SU-DHL-6 (cell line): ENCODE measurements at regions not wholly inside any gene's neighbourhood (a gene's known extent, or its start where the extent isn't known, plus 50 kb on each side); places are given as distances from the start of the nearest gene placed in this dataset.

Experiments used
- H2AFZ ChIP-seq: fragments of 200-600 bp; sonication (generic); 2 replicates; pipeline ENCODE4 v1.6.1; 2014; ENCODE audit warnings: low read depth, mild to moderate bottlenecking, moderate library complexity, mixed read lengths, antibody characterized with exemption, low read length; ENCODE audit not compliant: severe bottlenecking
- H3F3A ChIP-seq: fragments of 200-600 bp; shearing (Covaris generic); 2 replicates; pipeline ENCODE4 v1.6.0; 2016; ENCODE audit warnings: antibody characterized with exemption, mild to moderate bottlenecking; ENCODE audit not compliant: insufficient read depth
- H3K27ac ChIP-seq: fragments of 200-600 bp; sonication (generic); 2 replicates; pipeline ENCODE4 v1.5.1; 2016; ENCODE audit warnings: low read depth, mild to moderate bottlenecking, low read length, moderate library complexity, mixed read lengths
- H3K27me3 ChIP-seq: fragments of 200-600 bp; sonication (generic), shearing (Covaris generic); 2 replicates; pipeline ENCODE4 v1.6.0; 2014; ENCODE audit warnings: mild to moderate bottlenecking, low read length
- H3K36me3 ChIP-seq: fragments of 200-600 bp; sonication (generic); 2 replicates; pipeline ENCODE4 v1.6.1; 2014; ENCODE audit warnings: mild to moderate bottlenecking, low read length, mixed read lengths
- H3K4me2 ChIP-seq: fragments of 300-600, 200-600 bp; shearing (Covaris generic), sonication (generic); 2 replicates; pipeline ENCODE4 v1.6.0; 2014; ENCODE audit warnings: low read length, low read depth, mild to moderate bottlenecking; ENCODE audit not compliant: poor library complexity, severe bottlenecking
- H3K4me3 ChIP-seq: fragments of 200-600 bp; sonication (generic); 2 replicates; pipeline ENCODE4 v1.5.1; 2014; ENCODE audit warnings: antibody characterized with exemption, low read length, mild to moderate bottlenecking, mixed read lengths; ENCODE audit not compliant: insufficient read depth, poor library complexity, severe bottlenecking
- H3K79me2 ChIP-seq: fragments of 200-600 bp; sonication (generic); 2 replicates; pipeline ENCODE4 v1.6.1; 2014; ENCODE audit warnings: mild to moderate bottlenecking, low read length, moderate library complexity; ENCODE audit not compliant: insufficient read depth
- H3K9ac ChIP-seq: fragments of 200-600 bp; sonication (generic); 2 replicates; pipeline ENCODE4 v1.7.0; 2014; ENCODE audit warnings: mild to moderate bottlenecking, low read length
- H3K9me2 ChIP-seq: fragments of 200-600 bp; sonication (generic); replicated peaks from 2 replicates; pipeline ENCODE4 v1.6.1; 2014; ENCODE audit warnings: low read length; ENCODE audit not compliant: insufficient read depth
- H3K9me3 ChIP-seq: fragments of 200-600 bp; sonication (generic); 2 replicates; pipeline ENCODE4 v1.6.1; 2014; ENCODE audit warnings: low read length, mixed read lengths; ENCODE audit not compliant: insufficient read depth
- H4K20me1 ChIP-seq: fragments of 200-600 bp; sonication (generic); 2 replicates; pipeline ENCODE4 v1.6.1; 2014; ENCODE audit warnings: low read depth, mild to moderate bottlenecking, antibody characterized with exemption, low read length, moderate library complexity, mixed read lengths
- EZH2phosphoT487 ChIP-seq: fragments of 200-600 bp; sonication (generic), shearing (Covaris generic); conservative IDR thresholded peaks from 2 replicates; pipeline ENCODE4 v1.6.1; 2018; ENCODE audit warnings: mild to moderate bottlenecking, antibody characterized with exemption, low read length, moderate library complexity, mixed read lengths
- TF ChIP-seq, protein P1 (sequence below): fragments of 200-600 bp; sonication (generic); IDR thresholded peaks from one replicate; pipeline ENCODE4 v1.5.1; 2017; ENCODE audit warnings: antibody characterized with exemption, mild to moderate bottlenecking, low read length, moderate library complexity; ENCODE audit not compliant: insufficient read depth, poor library complexity, severe bottlenecking

DNA sequence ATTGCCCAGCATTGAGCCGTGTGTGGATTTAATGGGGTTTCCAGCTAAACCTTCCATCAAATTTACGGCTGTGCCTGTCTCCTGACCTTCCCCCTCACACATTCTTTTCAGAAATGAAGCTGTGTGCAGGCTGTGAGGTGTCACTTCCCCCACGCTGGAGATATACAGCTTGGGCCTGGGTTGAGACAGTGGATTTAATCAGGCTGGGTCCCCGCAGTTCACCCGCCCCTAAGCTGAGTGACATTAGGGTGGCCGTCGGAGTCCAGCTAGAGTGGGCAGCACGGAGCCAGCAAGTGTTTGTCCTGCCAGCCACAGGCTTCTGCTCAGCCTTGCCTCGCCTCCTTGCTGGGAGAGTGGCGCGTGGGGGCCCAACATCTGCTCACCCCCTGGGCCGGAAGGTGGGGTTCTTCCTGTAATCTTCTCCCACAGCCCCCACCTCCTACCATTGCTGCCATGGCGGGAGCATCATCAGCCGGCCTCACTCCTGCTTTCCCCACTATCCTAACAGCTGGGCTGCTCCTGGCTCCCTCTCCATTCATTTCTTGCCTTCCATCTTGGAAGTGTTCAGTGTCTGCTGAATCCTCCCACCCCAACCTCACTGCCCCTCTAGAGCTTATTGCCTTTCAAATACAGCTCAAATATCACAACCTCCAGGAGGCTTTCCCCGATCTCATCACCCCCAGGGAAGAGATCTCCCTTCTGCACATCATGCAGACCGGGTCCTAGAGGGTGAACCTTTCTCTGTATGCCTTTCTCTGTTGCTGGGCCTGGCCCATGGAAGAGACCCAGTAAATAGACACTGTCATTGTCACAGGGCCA lies 149.0 kb downstream of the GLI2 start:
- Histone ChIP-seq H3K4me3 (no peak overlapping the region), H3K9me2 (no peaks in the 10 kb centered on the region), H3K9me3 (no peaks in the 10 kb centered on the region), H3K27ac (no peak overlapping the region), H3F3A (no peaks in the 10 kb centered on the region), H3K9ac (no peak overlapping the region), H3K27me3 (no peaks in the 10 kb centered on the region), H3K4me2 (no peak overlapping the region), H2AFZ (no peak overlapping the region), H4K20me1 (no peaks in the 10 kb centered on the region), H3K79me2 (no peaks in the 10 kb centered on the region), H3K36me3 (no peaks in the 10 kb centered on the region)
- TF ChIP-seq EZH2phosphoT487: no peak
- TF ChIP-seq, protein P1, sequence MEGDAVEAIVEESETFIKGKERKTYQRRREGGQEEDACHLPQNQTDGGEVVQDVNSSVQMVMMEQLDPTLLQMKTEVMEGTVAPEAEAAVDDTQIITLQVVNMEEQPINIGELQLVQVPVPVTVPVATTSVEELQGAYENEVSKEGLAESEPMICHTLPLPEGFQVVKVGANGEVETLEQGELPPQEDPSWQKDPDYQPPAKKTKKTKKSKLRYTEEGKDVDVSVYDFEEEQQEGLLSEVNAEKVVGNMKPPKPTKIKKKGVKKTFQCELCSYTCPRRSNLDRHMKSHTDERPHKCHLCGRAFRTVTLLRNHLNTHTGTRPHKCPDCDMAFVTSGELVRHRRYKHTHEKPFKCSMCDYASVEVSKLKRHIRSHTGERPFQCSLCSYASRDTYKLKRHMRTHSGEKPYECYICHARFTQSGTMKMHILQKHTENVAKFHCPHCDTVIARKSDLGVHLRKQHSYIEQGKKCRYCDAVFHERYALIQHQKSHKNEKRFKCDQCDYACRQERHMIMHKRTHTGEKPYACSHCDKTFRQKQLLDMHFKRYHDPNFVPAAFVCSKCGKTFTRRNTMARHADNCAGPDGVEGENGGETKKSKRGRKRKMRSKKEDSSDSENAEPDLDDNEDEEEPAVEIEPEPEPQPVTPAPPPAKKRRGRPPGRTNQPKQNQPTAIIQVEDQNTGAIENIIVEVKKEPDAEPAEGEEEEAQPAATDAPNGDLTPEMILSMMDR: no peak

- H3K79me2 ChIP-seq: no peaks in the 10 kb centered on the region
- H3K4me2 ChIP-seq: no peak overlapping the region
- H3K27me3 ChIP-seq: no peaks in the 10 kb centered on the region
- H2AFZ ChIP-seq: no peak overlapping the region
- H4K20me1 ChIP-seq: no peaks in the 10 kb centered on the region
- H3F3A ChIP-seq: no peaks in the 10 kb centered on the region
- no peaks in the 10 kb centered on the region for H3K9me2 ChIP-seq
- H3K36me3 ChIP-seq: no peaks in the 10 kb centered on the region
- TF ChIP-seq EZH2phosphoT487: no peak
- H3K9me3 ChIP-seq: no peaks in the 10 kb centered on the region
- H3K4me3 ChIP-seq: no peak overlapping the region
- H3K27ac ChIP-seq: no peak overlapping the region
- H3K9ac ChIP-seq: no peak overlapping the region
Measured at GRCh38 chr2:120885321-120885720, 149.7 kb downstream of the GLI2 start.

DNA sequence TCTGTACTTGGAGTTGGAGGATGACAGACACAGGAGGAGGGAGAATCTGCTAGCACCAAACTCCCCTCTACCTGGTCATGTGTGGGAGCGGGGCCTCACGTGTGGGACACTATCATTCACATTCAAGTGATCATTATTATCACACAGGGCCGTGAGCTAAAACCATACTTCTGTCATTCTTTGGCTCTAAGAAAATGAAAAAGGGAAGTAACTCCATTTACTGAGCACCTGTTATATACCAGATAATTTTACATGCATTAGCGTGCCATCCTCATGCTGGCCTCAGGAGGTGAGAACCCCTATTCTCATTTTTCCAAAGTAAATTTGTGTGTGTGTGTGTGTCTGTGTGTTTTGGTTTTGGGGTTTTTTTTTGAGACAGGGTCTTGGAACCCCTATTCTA lies 150.1 kb downstream of the GLI2 start:
- Histone ChIP-seq H3K9me2 (no peaks in the 10 kb centered on the region), H3K4me3 (no peak overlapping the region), H3K27me3 (no peaks in the 10 kb centered on the region), H4K20me1 (no peaks in the 10 kb centered on the region), H3F3A (no peaks in the 10 kb centered on the region), H3K4me2 (no peak overlapping the region), H2AFZ (no peak overlapping the region), H3K9ac (no peak overlapping the region), H3K9me3 (no peaks in the 10 kb centered on the region), H3K79me2 (no peaks in the 10 kb centered on the region), H3K36me3 (no peaks in the 10 kb centered on the region), H3K27ac (no peak overlapping the region)
- no peak for TF ChIP-seq EZH2phosphoT487
- TF ChIP-seq, protein P1: no peak
